ENCODE measurements at regions not wholly inside any gene's neighbourhood (a gene's known extent, or its start where the extent isn't known, plus 50 kb on each side); places are given as distances from the start of the nearest gene placed in this dataset.

DNA sequence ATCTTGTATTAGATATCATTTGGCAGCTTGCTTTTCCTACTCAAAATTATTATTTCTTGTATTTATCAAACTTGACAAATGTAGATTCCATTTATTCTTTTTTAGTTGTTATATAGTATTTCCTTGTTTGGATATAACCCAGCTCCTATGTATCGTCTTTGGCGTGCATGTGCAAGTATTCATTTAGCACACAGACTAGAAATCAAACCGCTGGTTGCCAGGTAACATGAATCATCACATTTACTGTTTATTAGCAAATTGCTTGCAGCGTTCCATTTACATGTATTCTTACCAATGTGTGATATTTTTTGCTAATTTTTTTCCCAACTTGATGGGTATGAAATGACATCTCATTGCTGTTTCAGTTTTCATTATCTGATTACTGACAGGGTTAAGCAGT lies 2089.7 kb upstream of the CELF4 start:
- DNase-seq (no peak), ATAC-seq (ENCODE audit: poor library complexity) (no peak)
- intact Hi-C loops (cut with DNase I): no loop called here

DNA sequence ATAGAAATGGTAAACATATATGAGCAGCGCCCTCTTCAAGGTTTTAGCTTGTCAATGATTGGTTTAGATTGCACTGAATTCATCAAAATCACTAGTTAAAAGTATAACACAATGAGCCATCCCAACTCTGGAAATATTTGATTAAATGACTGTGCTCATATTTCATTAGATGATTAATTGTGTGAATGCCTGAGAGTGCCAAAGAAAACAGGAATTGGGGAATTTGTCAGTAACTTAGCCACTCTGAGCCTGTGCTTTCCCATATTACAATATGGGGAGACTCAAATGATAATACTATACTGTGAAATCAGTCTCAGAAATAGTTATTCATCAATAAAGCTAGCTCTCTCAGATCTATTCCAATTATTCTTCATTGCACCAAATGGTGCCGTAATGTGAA lies 2087.6 kb upstream of the CELF4 start:
- intact Hi-C loops (cut with DNase I): no loop called here
- DNase-seq (no peak), ATAC-seq (ENCODE audit: poor library complexity) (no peak)

DNA sequence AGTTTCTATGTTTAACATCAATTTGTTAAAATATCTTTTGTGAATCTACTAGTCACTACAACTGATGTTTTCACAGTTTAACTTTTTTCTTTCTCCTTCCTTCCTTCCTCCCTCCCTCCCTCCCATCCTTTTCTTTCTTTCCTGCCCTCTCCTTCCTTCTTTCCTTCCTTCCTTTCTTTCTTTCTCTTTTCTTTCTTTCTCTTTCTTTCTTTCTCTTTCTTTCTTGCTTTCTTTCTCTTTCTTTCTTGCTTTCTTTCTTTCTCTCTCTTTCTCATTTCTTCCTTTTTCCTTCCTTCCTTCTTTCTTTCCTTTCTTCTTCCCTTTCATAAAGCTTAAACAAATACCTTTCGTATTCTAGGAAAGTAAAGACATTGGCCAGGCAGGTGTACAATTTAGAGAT lies 2083.0 kb upstream of the CELF4 start:
- ATAC-seq (ENCODE audit: poor library complexity): no peak
- intact Hi-C loops (cut with DNase I): no loop called here
- no peak for DNase-seq

DNA sequence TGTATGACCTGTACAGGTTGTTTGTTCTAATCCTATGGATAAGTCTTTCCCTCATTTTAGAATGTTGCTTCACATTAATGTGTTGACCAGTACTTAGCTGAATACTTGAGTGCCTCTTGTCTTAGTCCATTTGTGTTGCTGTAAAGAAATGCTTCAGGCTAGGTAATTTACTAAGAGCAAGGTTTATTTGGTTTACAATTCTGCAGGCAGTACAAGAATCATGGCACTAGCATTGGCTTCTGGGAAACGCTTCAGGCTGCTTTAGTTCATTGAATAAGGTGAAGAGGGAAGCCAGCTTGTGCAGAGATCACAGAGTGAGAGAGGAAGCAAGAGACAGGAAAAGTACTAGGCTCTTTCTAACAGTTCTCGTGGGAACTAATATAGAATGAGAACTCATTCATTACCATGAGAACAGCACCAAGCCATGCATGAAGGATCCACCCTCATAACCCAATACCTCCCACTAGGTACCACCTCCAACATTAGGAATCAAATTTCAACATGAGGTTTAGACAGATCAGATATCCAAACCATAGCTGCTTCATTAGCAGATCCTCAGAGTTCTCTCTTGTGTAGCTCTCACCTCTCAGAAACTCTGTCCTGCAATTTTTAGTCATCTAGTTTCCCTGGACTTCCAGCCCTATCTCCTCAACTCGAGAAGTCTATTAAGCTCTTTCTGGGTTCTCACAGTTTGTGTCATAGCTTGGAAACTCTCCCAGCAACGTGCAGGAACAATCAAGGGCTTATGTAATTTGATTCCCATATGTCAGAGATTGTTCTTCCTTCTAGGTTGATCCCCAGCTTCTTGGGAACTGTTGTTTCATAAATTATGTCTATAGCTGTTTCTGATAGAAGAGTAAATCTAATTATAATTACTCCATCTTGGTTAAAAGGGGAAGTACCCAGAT lies 2082.3 kb upstream of the CELF4 start:
- intact Hi-C loops (cut with DNase I): no loop called here
- no peak for ATAC-seq (ENCODE audit: poor library complexity)

GRCh38 chr18:39638224-39638623 lies 2072.6 kb upstream of the CELF4 start:
- DNase-seq (no peak), ATAC-seq (ENCODE audit: poor library complexity) (no peak)
- intact Hi-C loops (cut with DNase I): no loop called here

More for the DNA sequence above, 2082.3 kb upstream of the CELF4 start:
- no peak for DNase-seq

GRCh38 chr18:39636931-39637330 lies 2071.3 kb upstream of the CELF4 start:
- DNase-seq: no peak
- intact Hi-C loops (cut with DNase I): no loop called here
- no peak for ATAC-seq (ENCODE audit: poor library complexity)

DNA sequence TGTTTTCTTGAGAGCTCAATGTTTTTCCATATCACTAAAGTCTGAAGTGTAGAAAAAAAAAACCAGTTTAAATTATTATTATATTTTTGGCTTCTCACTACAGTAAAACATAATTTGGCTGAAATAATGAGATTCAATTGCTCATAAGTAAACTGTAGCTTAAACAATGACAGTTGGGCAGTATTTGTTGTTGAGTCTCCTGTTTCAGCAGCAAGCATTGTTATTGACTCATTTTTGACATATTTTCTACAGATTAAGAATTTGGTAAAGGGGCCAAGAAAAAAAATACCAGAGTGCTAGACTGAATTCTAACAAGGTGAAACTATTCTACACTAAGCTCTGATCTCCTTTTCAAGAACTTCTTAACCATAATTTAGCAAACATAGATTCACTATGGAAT lies 2070.4 kb upstream of the CELF4 start:
- intact Hi-C loops (cut with DNase I): no loop called here
- no peak for ATAC-seq (ENCODE audit: poor library complexity)
- DNase-seq: no peak

- no peak for DNase-seq
- no peak for ATAC-seq (ENCODE audit: poor library complexity)
- intact Hi-C loops (cut with DNase I): no loop called here
Observed at GRCh38 chr18:39635192-39635591, 2069.6 kb upstream of the CELF4 start.

GRCh38 chr18:39627936-39628335 lies 2062.3 kb upstream of the CELF4 start:
- intact Hi-C loops (cut with DNase I): no loop called here
- DNase-seq (no peak), ATAC-seq (ENCODE audit: poor library complexity) (no peak)

DNA sequence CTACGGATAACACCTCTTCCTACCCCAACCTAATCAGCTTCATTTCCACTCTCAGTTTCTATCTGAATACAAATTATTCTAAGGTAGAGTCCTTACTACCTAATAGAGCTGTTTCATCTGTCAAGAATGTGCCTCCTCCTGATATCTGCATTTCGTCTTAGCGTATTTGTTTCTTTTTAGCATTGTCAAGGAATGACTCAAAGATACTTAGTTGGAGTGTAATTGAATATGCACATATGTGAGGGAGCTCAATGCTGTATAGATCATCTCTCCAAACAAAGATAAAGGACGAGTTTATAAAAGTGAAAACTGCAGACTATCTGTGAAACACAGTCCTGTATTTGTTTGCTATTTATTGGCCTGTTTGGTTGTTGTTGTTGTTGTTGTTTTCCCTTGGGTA lies 2059.4 kb upstream of the CELF4 start:
- DNase-seq: no peak
- intact Hi-C loops (cut with DNase I): no loop called here
- ATAC-seq (ENCODE audit: poor library complexity): no peak

GRCh38 chr18:39622431-39622830 lies 2056.8 kb upstream of the CELF4 start:
- ATAC-seq (ENCODE audit: poor library complexity) (no peak), DNase-seq (no peak)
- intact Hi-C loops (cut with DNase I): no loop called here

GRCh38 chr18:39620551-39621168 lies 2055.1 kb upstream of the CELF4 start:
- intact Hi-C loops (cut with DNase I): no loop called here
- no peak for ATAC-seq (ENCODE audit: poor library complexity)
- no peak for DNase-seq

- no peak for DNase-seq
- intact Hi-C loops (cut with DNase I): no loop called here
- ATAC-seq (ENCODE audit: poor library complexity): no peak
Observed at GRCh38 chr18:39618265-39619003, 2052.8 kb upstream of the CELF4 start.

DNA sequence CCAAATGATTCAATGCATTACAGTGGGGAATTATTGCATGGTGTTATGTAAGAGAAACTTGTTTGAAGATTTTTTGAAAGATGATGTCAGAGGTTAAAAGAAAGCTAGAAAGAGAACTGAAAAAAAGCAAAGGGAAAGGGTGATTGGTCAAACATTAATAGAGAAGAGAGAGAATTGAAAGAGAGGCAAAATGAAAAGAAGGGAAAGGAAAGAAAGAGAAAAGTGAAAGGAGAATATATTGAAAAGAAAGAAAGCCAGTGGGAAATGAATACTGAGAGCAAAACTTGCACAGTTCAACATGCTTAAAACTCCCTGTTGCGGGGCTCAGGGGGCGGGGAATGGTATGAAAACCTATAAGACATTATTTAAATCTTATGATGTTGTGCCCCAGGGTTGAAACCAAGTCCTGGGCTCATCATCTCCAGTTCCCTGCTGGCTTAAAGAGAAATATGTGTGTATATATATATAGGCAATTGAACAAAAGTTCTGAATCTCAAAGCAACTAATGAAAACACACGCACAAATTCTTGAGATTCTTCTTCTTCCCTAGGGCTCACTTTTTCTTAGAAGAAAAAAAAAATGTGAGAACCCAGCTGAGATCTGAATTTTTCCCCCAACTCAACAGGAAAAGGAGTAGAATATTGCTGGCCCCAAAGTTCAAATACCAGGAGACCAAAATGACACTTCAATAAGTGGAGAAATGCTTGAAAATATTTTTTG lies 2045.9 kb upstream of the CELF4 start:
- no peak for DNase-seq
- no peak for ATAC-seq (ENCODE audit: poor library complexity)
- intact Hi-C loops (cut with DNase I): no loop called here

DNA sequence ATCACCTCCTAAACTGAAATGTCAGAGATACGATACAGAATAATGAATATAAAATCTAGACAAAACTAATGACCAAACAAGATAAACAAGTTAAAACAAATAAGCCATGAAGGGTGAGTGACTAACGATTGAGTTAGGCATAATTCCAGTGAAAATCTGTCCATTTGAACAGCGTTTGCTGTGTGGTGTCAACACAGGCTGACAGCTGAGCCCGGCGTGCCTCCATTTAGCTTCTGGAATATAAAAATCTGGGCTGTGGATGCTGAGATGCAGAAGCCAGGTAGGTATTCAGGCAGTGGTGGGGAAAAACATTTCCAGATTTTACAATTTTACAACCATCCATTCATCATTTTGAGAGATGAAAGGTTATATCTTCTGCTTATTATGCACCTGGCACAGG lies 2041.4 kb upstream of the CELF4 start:
- ATAC-seq (ENCODE audit: poor library complexity) (no peak), DNase-seq (no peak)
- intact Hi-C loops (cut with DNase I): no loop called here

DNA sequence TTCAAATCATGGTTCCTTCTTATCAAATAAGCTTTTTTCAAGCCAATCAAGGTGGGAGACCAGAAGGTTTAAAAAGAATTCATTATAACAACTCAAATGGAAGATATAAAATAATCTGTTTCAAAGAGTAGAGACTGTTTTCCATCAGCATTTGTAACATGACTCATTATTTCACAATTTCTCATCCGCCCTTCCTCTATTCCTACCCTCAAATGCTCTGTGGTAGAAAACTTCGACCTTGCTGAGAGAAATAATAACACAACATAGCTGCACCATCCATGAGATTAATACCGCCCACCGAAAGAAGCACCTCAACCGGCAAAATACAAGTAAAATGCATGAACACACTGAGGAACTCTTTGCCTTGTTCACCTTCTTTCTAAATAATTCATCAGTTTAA lies 2039.2 kb upstream of the CELF4 start:
- DNase-seq: no peak
- intact Hi-C loops (cut with DNase I): no loop called here

DNA sequence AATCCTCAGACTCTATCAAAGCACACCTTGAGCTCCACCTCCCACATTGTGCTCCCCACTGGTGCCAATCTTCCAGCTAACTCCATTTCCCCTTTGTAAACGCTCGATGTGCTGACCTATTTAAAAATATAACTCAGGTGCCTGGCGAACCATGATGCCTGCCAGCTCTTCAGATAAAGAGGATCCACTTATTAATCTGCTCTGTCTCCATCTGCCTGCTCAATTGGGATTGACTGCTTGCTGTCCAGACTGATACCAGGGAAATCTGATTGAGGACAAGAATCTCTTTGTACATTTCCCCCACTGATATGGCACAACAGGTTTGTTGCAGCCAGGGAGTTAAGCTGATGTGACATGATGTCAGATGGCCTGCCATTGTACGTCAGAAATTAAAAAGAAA lies 2036.5 kb upstream of the CELF4 start:
- ATAC-seq (ENCODE audit: poor library complexity) (no peak), DNase-seq (no peak)
- intact Hi-C loops (cut with DNase I): no loop called here

More for the DNA sequence above, 2039.2 kb upstream of the CELF4 start:
- ATAC-seq (ENCODE audit: poor library complexity): no peak

DNA sequence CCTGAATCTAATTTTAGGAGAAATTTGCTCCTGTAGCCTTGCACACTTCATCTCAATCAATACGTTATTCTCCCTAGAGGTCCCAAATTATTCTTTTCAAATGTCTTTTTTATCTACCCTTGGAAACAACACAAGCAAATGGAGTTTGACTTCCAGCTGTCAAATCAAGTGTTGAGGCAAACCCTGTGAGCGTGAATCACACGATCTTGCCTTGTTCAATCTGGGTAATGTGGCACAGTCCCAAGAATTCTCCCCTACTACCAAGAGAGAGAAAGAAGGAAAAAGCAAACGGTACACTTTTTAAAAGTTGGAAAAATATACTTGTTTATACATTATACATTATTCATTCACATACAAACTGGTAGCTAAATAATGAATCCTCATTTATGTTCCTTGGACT lies 2035.3 kb upstream of the CELF4 start:
- DNase-seq (no peak), ATAC-seq (ENCODE audit: poor library complexity) (no peak)
- intact Hi-C loops (cut with DNase I): no loop called here

GRCh38 chr18:39599251-39599650 lies 2033.7 kb upstream of the CELF4 start:
- ATAC-seq (ENCODE audit: poor library complexity) (no peak), DNase-seq (no peak)
- intact Hi-C loops (cut with DNase I): no loop called here

Measured in Right ventricle myocardium superior (tissue), 1 donor.